ENCODE measurements at regions not wholly inside any gene's neighbourhood (a gene's known extent, or its start where the extent isn't known, plus 50 kb on each side); places are given as distances from the start of the nearest gene placed in this dataset.
A peak's percentile ranks its signal among the peaks of the same experiment; 100 is the strongest.

DNA sequence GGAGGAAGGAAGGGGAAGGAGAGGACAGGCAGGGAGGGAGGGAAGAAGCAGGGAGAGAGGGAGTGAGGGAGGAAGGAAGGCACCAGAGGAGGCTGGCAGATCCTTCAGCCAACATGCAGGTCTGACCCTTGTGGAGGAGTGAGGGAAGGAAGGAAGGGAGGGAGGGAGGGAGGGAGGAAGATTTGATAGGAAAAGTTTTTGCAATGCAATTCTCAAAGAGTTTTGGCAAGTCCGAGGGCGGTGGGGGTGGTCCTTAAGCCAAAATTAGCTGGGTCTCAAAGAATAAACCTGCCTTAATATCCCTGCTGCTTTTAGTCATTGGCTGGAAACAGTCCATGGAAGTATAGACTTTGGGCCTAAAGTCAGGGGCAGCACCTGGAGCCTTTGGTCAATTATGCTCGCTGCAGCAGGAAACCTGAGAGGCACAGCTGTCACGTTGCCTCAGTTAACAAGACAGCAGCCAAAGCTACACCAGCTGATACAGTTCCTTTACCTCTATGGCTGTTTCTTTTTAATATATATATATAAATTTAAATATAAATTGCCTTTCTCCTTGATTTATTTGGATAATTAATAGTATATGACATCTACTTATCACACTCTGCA lies 115.7 kb upstream of the RALGAPA2 start:
- no peak for DNase-seq (ENCODE audit: low spot score)

DNA sequence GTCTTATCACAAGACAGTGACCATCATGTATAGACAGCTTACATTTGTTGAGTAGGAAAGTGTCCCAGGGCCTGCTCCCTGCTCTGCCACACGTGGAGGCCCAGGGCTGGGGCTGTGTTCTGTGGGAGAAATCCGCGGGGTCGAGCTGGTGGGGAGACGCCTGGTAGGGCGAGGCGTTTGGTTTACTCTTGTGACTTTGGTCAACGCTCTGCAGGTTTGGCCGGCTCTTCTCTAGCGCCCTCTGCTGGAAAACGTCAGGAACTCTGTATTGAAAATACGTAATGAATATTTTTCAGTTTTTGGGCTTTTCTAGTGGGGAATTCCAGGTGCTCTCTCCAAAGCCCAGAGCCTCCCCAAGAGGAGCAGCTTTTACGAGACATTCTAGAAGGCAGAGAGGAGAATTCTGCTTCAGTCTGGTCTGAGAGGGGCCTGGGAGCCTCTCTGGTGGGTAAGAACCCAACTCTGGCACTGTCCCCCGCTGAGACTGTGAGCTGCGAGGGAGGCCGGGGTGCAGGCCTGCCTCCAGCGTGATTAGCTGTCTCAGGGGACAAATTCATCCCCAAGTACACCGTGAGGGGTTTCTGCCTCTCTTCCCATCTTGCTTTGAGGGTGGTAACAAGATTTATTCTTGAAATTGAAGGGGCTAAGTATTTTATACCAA lies 112.6 kb upstream of the RALGAPA2 start:
- peak; percentile 65 for DNase-seq (ENCODE audit: low spot score)

DNA sequence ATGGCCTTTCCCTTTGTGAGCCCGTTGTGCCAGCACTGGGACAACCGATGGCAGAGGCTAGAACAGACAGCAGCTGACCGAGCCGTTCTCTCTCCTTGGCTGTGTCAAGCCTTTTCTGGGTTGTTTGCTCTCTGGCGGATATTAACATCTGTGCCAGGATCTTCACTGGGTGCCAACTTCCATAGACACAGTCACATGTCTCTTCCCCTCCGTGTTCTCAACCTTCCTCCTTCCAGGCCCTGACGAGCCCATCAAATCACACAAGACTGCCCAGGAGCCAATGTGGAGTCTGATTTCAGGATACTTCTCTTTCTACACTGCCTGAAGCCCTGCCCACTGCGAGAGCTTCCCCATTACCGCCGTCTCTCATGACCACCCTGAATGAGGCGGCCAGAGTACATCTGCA lies 111.0 kb upstream of the RALGAPA2 start:
- no peak for DNase-seq (ENCODE audit: low spot score)

DNA sequence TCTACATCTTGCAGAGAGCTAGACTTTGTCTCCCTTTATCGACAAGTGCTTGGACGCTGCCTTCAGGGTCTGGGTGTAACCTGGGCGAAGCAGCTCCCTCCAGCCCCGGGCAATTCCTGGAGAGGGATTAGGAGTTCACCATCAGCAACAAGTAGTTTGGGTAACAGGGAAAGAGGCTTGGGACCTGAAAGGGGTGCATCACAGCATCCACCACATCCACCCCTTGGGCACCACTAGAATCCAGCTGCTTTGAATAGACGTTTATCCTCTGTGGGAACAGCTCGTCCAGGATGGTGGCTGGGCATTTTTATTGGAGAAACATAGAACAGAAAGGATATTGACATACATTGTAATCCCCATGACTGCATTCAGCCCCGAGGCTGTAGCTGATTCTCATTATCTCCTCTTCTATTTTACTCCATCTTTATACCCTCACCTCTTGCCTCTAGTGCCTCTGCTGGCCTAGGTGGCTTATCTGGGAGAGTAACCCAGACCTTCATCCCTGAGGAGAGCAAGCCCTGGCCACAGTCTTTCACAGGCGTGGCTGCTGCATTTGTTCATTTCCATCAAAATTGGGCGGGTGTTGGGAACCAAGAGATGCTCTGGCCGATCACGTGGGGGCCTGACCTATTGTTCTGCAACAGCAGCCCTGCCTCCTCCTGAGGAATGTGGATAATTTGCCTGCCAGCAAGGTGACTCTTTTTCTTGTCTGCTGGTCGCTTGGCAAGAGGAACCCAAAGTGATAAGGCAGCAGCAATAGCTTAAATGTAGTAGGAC lies 109.2 kb upstream of the RALGAPA2 start:
- no peak for DNase-seq (ENCODE audit: low spot score)

DNA sequence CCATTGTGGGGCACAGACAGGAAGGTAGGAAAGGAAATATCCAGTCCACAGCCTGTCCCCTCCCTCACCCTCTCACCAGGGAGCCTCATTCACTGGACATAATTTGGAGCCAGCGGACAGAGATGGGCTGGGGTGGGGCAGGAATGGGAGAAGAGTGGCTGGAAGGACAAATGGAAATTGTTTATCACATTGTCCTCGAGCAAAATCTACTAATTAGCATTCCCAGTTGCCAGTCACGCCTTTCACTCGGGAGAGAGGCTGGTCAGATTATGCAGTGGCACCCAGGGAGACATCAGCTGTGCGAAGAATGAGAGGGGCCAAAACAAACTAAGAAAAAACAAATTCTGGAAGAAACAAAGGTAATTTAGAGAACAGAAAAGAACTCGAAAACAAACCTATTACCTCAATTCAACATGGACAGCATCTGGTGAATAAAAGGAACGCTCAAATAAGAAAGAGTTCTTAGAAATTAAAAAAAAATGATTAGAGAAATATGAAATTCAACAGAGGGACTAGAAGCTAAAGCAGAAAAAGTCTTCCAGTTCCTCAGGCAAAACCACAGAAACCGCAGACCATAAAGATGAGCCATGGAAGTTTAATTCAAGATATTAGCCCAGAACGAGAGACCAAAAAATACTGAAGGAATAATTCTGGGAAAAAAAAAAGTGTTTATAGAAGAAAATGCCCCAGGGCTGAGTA lies 108.5 kb upstream of the RALGAPA2 start:
- DNase-seq (ENCODE audit: low spot score): no peak

DNA sequence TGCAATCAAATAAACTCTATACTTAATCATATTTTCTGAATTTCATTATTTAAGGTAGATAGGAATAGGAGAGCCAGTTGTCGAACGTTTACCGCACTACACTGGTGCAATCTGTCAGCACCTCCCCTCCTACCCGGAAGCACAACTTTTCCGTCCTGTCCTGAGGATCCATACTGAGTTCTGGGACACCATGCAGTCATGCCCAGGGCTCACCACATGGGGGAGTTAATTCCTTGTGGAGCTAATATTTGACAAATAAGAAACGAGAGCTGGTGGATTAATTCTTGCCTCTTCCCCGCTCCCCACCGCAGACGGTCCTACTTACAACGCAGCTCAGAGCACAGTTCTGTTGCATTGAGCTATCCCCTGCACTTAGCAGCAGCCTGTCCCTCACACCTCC lies 107.7 kb upstream of the RALGAPA2 start:
- no peak for DNase-seq (ENCODE audit: low spot score)

DNA sequence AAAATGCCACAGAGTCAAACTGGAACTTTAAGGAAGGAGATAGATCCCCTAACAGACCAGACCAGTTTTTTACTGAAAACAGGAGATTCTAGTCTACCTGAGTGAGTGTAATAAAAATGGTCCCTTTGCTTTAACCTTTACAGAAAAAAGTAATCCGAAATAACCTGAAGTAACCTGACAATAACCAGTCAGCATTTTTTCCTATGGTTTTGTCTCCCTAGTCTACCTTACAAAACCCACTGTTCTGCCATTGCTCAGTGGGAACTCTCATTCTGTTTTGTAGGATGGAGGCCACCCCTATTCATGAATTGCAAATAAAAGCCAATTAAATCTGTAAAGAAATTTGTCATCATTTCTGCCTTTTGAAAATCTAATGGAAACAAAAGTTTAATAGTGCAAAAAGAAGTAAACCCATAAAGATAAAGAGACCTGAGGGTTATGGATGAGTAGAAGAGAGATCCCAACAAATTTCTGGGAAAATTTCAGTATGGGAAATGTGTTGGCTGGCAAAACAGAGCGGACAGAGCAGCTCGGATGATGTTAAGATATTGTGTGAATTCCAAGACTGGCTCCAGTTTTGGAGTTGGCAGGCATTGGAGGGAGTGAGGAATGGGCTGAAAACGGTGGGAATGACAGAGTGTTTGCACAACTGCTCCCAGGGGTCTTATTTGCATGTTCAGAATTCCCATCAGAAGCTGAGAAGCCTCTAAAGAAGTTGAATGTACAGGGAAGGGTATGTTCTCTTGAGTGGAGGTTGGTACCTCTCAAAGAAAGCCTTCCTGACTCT lies 104.7 kb upstream of the RALGAPA2 start:
- no peak for DNase-seq (ENCODE audit: low spot score)

DNA sequence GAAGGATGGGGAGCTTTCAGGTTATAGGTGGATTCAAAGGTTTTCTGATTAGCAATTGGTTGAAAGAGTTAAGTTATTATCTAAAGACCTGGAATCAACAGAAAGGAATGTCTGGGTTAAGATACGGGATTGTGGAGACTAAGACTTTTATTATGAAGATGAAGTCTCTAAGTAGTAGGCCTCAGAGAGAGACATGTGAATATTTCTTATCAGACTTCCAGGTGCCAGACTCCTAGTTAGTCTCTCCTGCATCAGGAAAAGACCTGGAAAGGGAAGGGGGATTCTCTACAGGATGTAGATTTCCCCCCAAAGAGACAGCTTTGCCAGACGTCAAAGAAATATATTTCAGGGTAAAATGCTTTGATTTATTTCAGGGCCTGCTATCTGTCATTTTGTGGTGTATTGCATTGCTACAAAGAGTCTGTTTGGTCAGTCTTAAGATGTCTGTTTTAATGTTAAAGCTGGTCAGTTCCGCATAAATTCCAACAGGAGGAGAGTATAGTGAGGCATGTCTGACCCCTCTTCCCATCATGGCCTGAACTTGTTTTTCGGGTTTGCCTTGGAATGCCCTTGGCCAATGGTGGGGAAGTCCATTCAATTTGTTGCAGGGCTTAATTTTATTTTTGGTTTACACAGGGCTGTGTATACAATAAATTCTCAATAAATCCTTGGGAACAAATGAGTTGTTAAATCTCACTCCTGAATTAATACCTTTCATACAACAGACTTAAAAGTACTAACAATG lies 103.4 kb upstream of the RALGAPA2 start:
- no peak for DNase-seq (ENCODE audit: low spot score)

DNA sequence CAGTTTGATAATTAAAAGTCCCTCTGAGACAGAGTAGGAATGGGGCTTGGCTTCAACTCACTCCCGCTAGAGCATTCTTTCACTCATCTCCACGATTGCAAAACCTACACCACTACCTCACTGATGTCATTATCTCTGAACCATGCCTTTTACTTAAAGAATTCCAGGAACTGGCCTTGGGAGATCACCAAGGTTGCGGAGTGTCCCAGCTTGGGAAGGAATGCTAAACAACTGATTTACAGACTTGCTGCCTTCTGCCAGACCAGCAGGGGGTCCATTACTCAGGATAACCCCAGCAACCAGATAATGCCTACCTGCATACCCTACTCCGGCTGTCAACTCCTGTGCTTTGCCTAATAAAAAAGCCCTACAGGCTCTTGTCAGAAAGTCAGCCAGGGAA lies 102.2 kb upstream of the RALGAPA2 start:
- DNase-seq (ENCODE audit: low spot score): no peak

DNA sequence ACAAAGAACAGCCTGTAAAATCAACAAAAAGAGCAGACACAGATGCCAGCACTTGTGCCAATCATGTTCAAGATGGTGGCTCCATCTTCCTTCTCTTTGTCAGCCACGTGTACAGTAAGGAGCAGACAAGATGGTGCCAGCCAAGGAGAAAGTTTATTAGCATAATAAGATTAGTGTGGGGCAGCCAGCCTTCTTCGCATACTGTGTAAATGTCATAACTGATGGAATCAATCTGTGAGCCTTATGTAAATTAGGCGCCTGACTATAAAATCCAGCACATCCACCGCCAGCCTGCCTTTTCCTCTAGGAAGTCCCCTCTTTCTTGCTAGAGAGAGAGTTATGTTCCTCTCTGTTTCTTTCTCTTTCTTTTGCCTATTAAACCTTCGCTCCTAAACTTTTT lies 99.7 kb upstream of the RALGAPA2 start:
- no peak for DNase-seq (ENCODE audit: low spot score)

DNA sequence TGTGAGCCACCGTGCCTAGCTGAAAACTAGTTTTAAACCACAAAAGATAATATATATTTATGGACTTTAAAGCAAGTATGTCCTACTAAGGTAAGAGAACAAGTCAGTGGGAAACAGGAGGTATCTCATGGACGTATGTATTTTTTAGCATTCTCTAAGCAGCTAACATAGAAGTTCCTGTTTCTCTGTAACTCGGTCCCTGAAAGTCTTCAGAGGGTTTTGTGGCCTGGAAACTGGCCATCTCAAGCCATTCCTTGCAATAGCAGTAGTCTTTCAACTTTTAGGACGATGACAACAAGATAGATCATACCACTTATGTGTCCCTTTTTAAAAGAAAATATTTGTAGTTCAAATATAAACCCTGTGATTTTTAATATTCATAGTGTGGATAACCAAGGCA lies 95.6 kb upstream of the RALGAPA2 start:
- DNase-seq (ENCODE audit: low spot score): no peak

DNA sequence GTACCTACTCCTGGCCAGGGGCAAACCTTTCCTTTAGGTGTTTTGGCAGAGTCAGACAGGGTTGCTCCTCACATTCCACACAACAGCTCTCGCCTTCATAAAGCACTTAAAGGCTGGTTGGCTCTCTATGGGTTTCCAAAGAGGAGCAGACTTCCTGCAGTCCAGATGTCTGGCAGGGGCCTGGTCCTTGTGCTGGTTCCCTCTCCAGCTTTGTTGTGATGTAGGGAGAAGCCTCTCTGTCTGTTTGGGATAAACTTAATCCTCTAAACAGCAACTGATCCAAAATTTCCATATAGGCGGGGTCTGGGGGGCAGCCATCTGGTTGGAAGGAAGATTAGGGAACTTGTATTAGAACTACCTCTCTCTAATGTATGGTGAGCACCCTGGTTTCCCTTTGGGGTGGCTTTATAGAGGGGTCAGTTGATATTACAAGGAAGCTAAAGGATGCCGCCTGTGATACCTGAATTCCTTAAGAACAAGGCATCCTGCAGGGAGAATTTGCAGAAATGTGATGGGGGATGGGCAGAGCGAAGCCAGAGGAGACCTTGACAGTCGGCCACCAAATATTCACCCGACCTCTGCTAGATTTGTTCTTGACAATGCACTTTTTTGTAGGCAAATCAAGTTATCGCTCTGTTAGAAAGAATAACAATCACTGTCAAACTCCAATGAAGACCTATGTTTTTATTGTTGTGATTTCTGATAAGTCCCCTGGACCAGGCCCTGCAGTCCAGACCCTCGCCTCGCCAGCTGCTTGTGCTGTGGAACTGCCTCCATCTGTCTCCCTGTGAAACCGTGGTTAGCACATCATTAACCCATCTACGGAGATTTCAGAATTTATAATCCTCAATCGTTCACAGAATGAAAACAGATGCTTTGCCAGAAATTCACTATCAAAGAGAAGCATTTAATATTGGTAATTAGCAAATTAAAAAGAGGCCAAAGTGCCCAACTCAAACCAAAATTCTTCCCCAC lies 94.0 kb upstream of the RALGAPA2 start:
- no peak for DNase-seq (ENCODE audit: low spot score)

DNA sequence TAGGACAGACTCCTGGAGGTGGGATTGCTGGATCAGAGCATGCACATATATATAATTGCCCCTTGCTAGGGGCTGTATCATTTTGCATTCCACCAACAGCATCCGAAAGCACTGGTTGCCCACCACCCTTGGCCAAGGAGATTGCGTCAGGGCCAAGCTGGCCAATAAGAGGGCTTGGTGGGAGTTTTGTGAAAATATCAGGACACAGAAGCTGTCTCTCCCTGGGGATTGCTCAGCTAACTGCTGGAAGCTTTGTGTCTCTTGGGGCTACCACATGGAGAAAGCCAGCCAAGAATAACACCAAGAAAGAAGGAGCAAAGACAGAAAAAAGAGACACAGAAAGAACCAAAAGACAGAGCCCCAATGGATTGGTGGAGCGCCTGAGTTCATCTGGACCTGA lies 90.6 kb upstream of the RALGAPA2 start:
- no peak for DNase-seq (ENCODE audit: low spot score)

DNA sequence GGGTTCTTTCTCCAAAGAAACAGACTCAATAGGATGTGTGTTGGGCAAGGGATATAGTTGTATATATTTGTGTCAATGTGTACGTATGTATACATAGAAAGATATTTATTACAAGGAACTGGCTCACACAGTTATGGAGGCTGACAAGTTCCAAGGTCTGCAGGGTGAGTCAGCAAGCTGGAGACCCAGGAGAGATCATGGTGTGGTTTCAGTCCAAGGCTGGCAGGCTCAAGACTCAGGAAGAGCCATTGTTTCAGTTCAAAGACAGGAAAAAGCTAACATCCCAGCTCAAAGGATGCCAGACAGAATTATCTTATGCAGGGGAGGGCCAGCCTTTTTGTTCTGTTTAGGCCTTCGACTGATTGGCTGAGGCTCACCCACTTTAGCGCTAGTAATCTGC lies 89.9 kb upstream of the RALGAPA2 start:
- DNase-seq (ENCODE audit: low spot score): no peak

DNA sequence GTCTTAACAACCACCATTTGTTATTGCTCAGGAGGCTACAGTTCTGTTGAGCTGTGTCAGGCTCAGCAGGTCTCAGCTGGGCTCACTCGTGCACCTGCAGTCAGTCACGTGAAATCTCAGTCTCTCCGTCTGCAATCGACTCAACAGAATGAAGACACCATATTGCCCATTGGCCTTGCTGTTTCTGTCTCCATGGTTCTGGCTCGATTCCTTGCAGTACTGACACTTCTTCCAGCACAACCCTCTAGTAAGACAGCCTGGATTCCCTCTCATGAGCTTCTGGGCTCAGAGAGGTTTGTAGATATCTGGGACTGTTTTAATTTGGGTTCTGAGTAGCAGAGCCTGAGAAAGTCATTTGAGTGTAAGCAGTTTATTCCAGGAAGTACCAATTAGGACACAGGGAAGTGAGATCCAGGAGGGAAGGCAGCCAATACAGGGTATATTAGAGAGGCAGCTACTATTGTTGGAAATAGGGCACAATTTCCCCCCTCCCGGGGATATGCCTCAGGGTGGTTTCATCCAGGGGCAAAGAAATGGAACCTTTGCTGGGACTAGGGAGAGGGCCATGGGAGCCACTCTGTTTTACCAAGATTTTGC lies 87.4 kb upstream of the RALGAPA2 start:
- DNase-seq (ENCODE audit: low spot score): no peak

DNA sequence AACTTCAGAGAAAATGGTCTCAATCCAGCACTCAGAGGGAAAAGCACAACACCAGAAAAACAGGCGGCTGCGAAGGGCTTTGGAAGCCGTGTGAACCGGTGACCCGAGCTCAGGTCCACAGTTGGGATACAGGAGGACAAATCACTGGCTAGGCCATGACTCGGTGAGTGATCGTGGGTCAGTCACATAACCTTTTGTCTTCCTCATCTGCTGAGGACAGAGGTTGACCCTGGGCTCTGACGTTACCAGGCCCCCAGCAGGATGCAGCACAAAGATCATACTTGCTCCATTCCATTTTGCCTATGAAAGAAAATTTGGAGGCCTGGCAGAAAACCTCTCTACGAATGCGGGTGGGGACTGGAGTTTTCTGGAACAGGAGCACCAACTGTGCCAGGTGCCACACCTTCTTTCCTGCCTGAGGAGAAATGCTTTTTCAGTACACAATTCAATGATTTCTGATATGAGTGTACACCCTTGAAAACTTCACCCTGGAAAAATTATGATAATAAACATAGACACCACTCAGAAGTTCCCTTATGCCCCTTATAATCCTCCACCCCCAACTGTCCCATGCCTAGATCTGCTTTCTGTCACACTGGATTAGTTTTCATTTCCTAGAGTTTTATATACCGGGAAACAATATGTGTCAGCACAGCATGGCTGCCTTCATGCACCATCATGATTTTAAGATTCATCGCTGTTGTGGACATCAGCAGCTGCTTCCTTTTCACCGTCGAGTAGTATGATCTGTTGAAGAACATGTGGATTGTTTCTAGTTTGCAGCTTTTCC lies 85.3 kb upstream of the RALGAPA2 start:
- no peak for DNase-seq (ENCODE audit: low spot score)

DNA sequence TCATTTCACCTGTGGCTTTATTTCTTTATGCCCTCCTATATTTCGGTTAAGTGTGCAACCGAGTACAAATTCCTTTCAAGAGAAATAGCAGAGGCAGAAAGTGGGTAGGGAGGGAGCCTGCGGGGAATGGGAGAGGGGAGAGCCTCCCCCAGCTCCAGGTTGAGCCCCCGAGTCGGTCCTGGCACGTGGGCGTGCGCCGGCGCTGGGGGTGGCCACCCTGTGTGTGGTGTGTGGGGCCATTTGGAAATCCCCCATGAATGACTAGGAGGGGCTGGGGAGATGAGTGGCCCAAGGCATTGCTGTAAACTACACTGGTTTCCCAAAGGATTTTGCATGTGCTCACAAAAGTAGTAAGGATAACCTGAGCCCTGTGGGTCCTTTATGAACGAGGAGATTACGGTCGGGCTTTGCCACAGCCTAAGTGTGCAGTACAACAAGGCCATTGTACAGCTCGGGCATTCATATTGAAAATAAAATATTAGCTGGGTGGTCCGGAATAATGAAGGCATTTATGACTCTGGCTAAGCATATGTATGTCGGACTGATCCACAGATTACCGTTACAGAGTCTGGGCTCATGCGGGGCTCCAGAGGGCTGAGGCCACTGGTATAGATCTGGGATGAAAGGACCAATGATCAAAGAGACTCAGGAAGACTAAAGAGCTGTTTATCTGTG lies 84.5 kb upstream of the RALGAPA2 start:
- DNase-seq (ENCODE audit: low spot score): no peak

DNA sequence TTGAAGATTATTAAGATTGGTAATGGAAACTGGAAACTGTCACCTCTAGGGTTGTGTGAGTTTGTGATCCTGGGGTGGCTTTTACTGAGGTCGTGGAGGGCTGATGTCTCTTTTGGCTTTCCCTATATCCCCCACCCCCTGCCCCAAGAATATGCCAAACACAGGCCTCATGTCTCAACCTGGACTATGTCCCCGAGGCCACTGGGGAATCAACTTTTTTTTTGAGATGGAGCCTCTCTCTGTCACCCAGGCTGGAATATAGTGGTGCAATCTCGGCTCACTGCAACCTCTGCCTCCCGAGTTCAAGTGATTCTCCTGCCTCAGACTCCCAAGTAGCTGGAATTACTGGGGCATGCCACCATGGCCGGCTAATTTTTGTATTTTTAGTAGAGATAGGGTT lies 83.3 kb upstream of the RALGAPA2 start:
- no peak for DNase-seq (ENCODE audit: low spot score)

All from ureter (tissue), 1 donor.